Mesendoderm (in vitro differentiated cells): ENCODE measurements at regions not wholly inside any gene's neighbourhood (a gene's known extent, or its start where the extent isn't known, plus 50 kb on each side); places are given as distances from the start of the nearest gene placed in this dataset.

Source experiments
- DNase-seq: peaks from one replicate; pipeline ENCODE4 v3.0.0; 2013
- H2AK5ac ChIP-seq: 2 replicates; pipeline ENCODE4 v1.6.1; 2013; ENCODE audit warnings: low read length, inconsistent platforms
- H2BK120ac ChIP-seq: 2 replicates; pipeline ENCODE4 v1.6.1; 2013; ENCODE audit warnings: low read depth, mild to moderate bottlenecking, low read length, moderate library complexity, mixed read lengths
- H2BK15ac ChIP-seq: replicated peaks from 2 replicates; pipeline ENCODE4 v1.6.1; 2013; ENCODE audit warnings: low read depth, mild to moderate bottlenecking, moderate library complexity
- H2BK5ac ChIP-seq: 2 replicates; pipeline ENCODE4 v1.6.1; 2013; ENCODE audit warnings: low read length, inconsistent platforms
- H3K18ac ChIP-seq: 2 replicates; pipeline ENCODE4 v1.6.1; 2013; ENCODE audit warnings: mild to moderate bottlenecking, low read length, mixed read lengths
- H3K23ac ChIP-seq: one replicate; pipeline ENCODE4 v1.6.1; 2013; ENCODE audit warnings: low read length
- H3K27ac ChIP-seq: 2 replicates; pipeline ENCODE4 v1.5.1; 2013; ENCODE audit warnings: low read depth, mild to moderate bottlenecking, inconsistent platforms, low read length, moderate library complexity
- H3K27me3 ChIP-seq: 2 replicates; pipeline ENCODE4 v1.6.1; 2013; ENCODE audit warnings: low read length, control low read depth, mild to moderate bottlenecking, inconsistent platforms; ENCODE audit not compliant: insufficient read depth, poor library complexity
- H3K36me3 ChIP-seq: 2 replicates; pipeline ENCODE4 v1.6.1; 2013; ENCODE audit warnings: low read length, inconsistent platforms; ENCODE audit not compliant: control insufficient read depth, insufficient read depth
- H3K4ac ChIP-seq: one replicate; pipeline ENCODE4 v1.6.1; 2013; ENCODE audit warnings: low read depth, mild to moderate bottlenecking, low read length, moderate library complexity
- H3K4me1 ChIP-seq: 2 replicates; pipeline ENCODE4 v1.6.1; 2013; ENCODE audit warnings: low read depth, low read length, inconsistent platforms; ENCODE audit not compliant: control insufficient read depth
- H3K4me2 ChIP-seq: 2 replicates; pipeline ENCODE4 v1.6.1; 2013; ENCODE audit warnings: low read length
- H3K4me3 ChIP-seq: 2 replicates; pipeline ENCODE4 v1.5.1; 2013; ENCODE audit warnings: mild to moderate bottlenecking, low read length
- H3K56ac ChIP-seq: one replicate; pipeline ENCODE4 v1.6.1; 2013; ENCODE audit warnings: low read length
- H3K79me1 ChIP-seq: 2 replicates; pipeline ENCODE4 v1.6.1; 2013; ENCODE audit warnings: low read length, inconsistent platforms
- H3K79me2 ChIP-seq: 2 replicates; pipeline ENCODE4 v1.6.1; 2013; ENCODE audit warnings: mild to moderate bottlenecking, low read length; ENCODE audit not compliant: control insufficient read depth, insufficient read depth
- H3K9ac ChIP-seq: 2 replicates; pipeline ENCODE4 v1.6.1; 2013; ENCODE audit warnings: low read length, inconsistent platforms
- H4K5ac ChIP-seq: one replicate; pipeline ENCODE4 v1.6.1; 2013; ENCODE audit warnings: low read length
- H4K8ac ChIP-seq: one replicate; pipeline ENCODE4 v1.6.1; 2013; ENCODE audit warnings: low read depth, mild to moderate bottlenecking, control low read depth, low read length, moderate library complexity
- WGBS: extraction: QIAGEN DNeasy Blood & Tissue Kit; methylation state at CpG from one replicate; pipeline ENCODE4 v1.1.7; 2013; ENCODE audit warnings: low lambda C conversion rate, missing lambda C conversion rate; ENCODE audit not compliant: insufficient coverage; ENCODE audit errors: extremely low coverage; 5-methylcytosine and 5-hydroxymethylcytosine counted together

- Histone ChIP-seq H4K8ac (no peak overlapping the region), H3K23ac (no peak overlapping the region)
Measured at GRCh38 chr2:142778289-142778688, 99.2 kb upstream of the KYNU start.

GRCh38 chr2:142777742-142778141 is 99.7 kb upstream of the KYNU start:
- Histone ChIP-seq H3K4me2 (no peak overlapping the region), H2BK15ac (no peak overlapping the region), H3K36me3 (no peaks in the 10 kb centered on the region), H3K18ac (no peak overlapping the region), H2AK5ac (no peak overlapping the region), H3K79me1 (no peaks in the 10 kb centered on the region), H3K79me2 (no peaks in the 10 kb centered on the region), H4K5ac (no peak overlapping the region), H3K27me3 (no peaks in the 10 kb centered on the region), H3K27ac (no peak overlapping the region), H3K23ac (no peak overlapping the region), H2BK120ac (no peak overlapping the region), H3K4ac (no peak overlapping the region), H3K9ac (no peak overlapping the region), H3K56ac (no peak overlapping the region), H2BK5ac (no peak overlapping the region), H3K4me1 (no peaks in the 10 kb centered on the region), H3K4me3 (no peak overlapping the region), H4K8ac (no peak overlapping the region)
- DNase-seq, result peak; percentile 26
- WGBS, result no CpG with 5 or more reads among the region's 2 CpGs

More at GRCh38 chr2:142778289-142778688, 99.2 kb upstream of the KYNU start:
- no peak overlapping the region for H2AK5ac ChIP-seq
- no peak overlapping the region for H2BK120ac ChIP-seq
- H4K5ac ChIP-seq, result no peak overlapping the region
- no peak overlapping the region for H3K9ac ChIP-seq
- no peak overlapping the region for H3K27ac ChIP-seq
- H3K56ac ChIP-seq, result no peak overlapping the region
- no peak overlapping the region for H3K4ac ChIP-seq
- H3K27me3 ChIP-seq, result no peaks in the 10 kb centered on the region
- WGBS, result no CpG with 5 or more reads among the region's 3 CpGs
- H3K18ac ChIP-seq, result no peak overlapping the region
- H3K36me3 ChIP-seq, result no peaks in the 10 kb centered on the region
- DNase-seq, result no peak
- no peaks in the 10 kb centered on the region for H3K79me1 ChIP-seq
- H2BK15ac ChIP-seq, result no peak overlapping the region
- no peak overlapping the region for H3K4me2 ChIP-seq
- H3K4me1 ChIP-seq, result no peaks in the 10 kb centered on the region
- no peaks in the 10 kb centered on the region for H3K79me2 ChIP-seq
- no peak overlapping the region for H3K4me3 ChIP-seq
- no peak overlapping the region for H2BK5ac ChIP-seq

GRCh38 chr2:142769761-142770160 is 107.7 kb upstream of the KYNU start:
- Histone ChIP-seq H2BK5ac (no peak overlapping the region), H3K27ac (no peak overlapping the region)

GRCh38 chr2:142767847-142768246 is 109.6 kb upstream of the KYNU start:
- H4K8ac ChIP-seq, result no peak overlapping the region
- H3K79me2 ChIP-seq, result no peaks in the 10 kb centered on the region
- H3K56ac ChIP-seq, result no peak overlapping the region
- no peak overlapping the region for H3K9ac ChIP-seq
- H4K5ac ChIP-seq, result no peak overlapping the region
- no peak overlapping the region for H3K4ac ChIP-seq
- no peak overlapping the region for H2AK5ac ChIP-seq
- no peak overlapping the region for H3K4me2 ChIP-seq
- no peak overlapping the region for H2BK5ac ChIP-seq
- no peaks in the 10 kb centered on the region for H3K36me3 ChIP-seq
- H3K18ac ChIP-seq, result no peak overlapping the region
- no peak for DNase-seq
- no peak overlapping the region for H3K4me3 ChIP-seq
- H3K23ac ChIP-seq, result no peak overlapping the region
- no peaks in the 10 kb centered on the region for H3K79me1 ChIP-seq
- no peak overlapping the region for H2BK120ac ChIP-seq
- H3K4me1 ChIP-seq, result no peaks in the 10 kb centered on the region
- H3K27ac ChIP-seq, result no peak overlapping the region
- H2BK15ac ChIP-seq, result no peak overlapping the region
- H3K27me3 ChIP-seq, result no peaks in the 10 kb centered on the region

More at GRCh38 chr2:142769761-142770160, 107.7 kb upstream of the KYNU start:
- Histone ChIP-seq H3K23ac (no peak overlapping the region), H4K8ac (no peak overlapping the region), H3K4me1 (no peaks in the 10 kb centered on the region), H3K9ac (no peak overlapping the region), H3K36me3 (no peaks in the 10 kb centered on the region), H3K4ac (no peak overlapping the region), H3K4me3 (no peak overlapping the region), H3K4me2 (no peak overlapping the region), H2BK15ac (no peak overlapping the region), H4K5ac (no peak overlapping the region), H3K79me2 (no peaks in the 10 kb centered on the region), H2AK5ac (no peak overlapping the region), H3K18ac (no peak overlapping the region), H3K27me3 (no peaks in the 10 kb centered on the region), H3K79me1 (no peaks in the 10 kb centered on the region), H2BK120ac (no peak overlapping the region), H3K56ac (no peak overlapping the region)
- no CpG with 5 or more reads among the region's 1 CpG for WGBS
- DNase-seq, result no peak

GRCh38 chr2:142758973-142759372 is 118.5 kb upstream of the KYNU start:
- no peak overlapping the region for H3K4me2 ChIP-seq
- no peak overlapping the region for H3K56ac ChIP-seq
- H3K4me1 ChIP-seq, result no peaks in the 10 kb centered on the region
- H3K23ac ChIP-seq, result no peak overlapping the region
- no peak overlapping the region for H3K27ac ChIP-seq
- no peaks in the 10 kb centered on the region for H3K79me2 ChIP-seq
- H4K5ac ChIP-seq, result no peak overlapping the region
- no peak overlapping the region for H3K9ac ChIP-seq
- H2BK5ac ChIP-seq, result no peak overlapping the region
- H3K36me3 ChIP-seq, result no peaks in the 10 kb centered on the region
- no peak overlapping the region for H2BK15ac ChIP-seq
- no peak overlapping the region for H3K4me3 ChIP-seq
- H3K27me3 ChIP-seq, result no peaks in the 10 kb centered on the region
- H2AK5ac ChIP-seq, result no peak overlapping the region
- H4K8ac ChIP-seq, result no peak overlapping the region
- no peaks in the 10 kb centered on the region for H3K79me1 ChIP-seq
- no peak overlapping the region for H2BK120ac ChIP-seq
- no peak overlapping the region for H3K4ac ChIP-seq
- no CpG with 5 or more reads among the region's 3 CpGs for WGBS
- DNase-seq, result no peak
- no peak overlapping the region for H3K18ac ChIP-seq

- no peaks in the 10 kb centered on the region for H3K36me3 ChIP-seq
Measured at GRCh38 chr2:142757111-142757510, 120.4 kb upstream of the KYNU start.

More at GRCh38 chr2:142757111-142757510, 120.4 kb upstream of the KYNU start:
- no peak for DNase-seq
- Histone ChIP-seq H2BK120ac (no peak overlapping the region), H3K56ac (no peak overlapping the region), H3K4me3 (no peak overlapping the region), H3K27ac (no peak overlapping the region), H4K5ac (no peak overlapping the region), H3K18ac (no peak overlapping the region), H3K23ac (no peak overlapping the region), H3K9ac (no peak overlapping the region), H3K4me1 (no peaks in the 10 kb centered on the region), H2AK5ac (no peak overlapping the region), H2BK5ac (no peak overlapping the region), H3K4me2 (no peak overlapping the region), H2BK15ac (no peak overlapping the region), H3K79me1 (no peaks in the 10 kb centered on the region), H4K8ac (no peak overlapping the region), H3K4ac (no peak overlapping the region), H3K79me2 (no peaks in the 10 kb centered on the region), H3K27me3 (no peaks in the 10 kb centered on the region)
- no CpG with 5 or more reads among the region's 2 CpGs for WGBS
